Colonic mucosa (tissue), 4 donors: ENCODE measurements at regions not wholly inside any gene's neighbourhood (a gene's known extent, or its start where the extent isn't known, plus 50 kb on each side); places are given as distances from the start of the nearest gene placed in this dataset.

Experiments used
- DNase-seq: peaks from one replicate; pipeline ENCODE4 v3.0.0-alpha.2; 2020
- H3K27ac ChIP-seq: fragments of 200-600 bp; one replicate; pipeline ENCODE4 v1.8.0; 2021
- H3K27me3 ChIP-seq: fragments of 200-600 bp; one replicate; pipeline ENCODE4 v1.8.0; 2021
- H3K36me3 ChIP-seq: fragments of 200-600 bp; one replicate; pipeline ENCODE4 v1.8.0; 2021
- H3K4me1 ChIP-seq: fragments of 200-600 bp; one replicate; pipeline ENCODE4 v1.8.0; 2021; ENCODE audit warnings: mild to moderate bottlenecking
- H3K4me3 ChIP-seq: fragments of 200-600 bp; one replicate; pipeline ENCODE4 v1.8.0; 2021
- H3K9ac ChIP-seq, 2 donors: one replicate each; pipeline ENCODE4 v1.7.0; 2013; ENCODE audit warnings: control low read depth in 2 of 2, low read depth in 2 of 2, low read length in 2 of 2
- H3K9me3 ChIP-seq: fragments of 200-600 bp; one replicate; pipeline ENCODE4 v1.8.0; 2021
- CTCF ChIP-seq: fragments of 200-600 bp; IDR thresholded peaks from one replicate; pipeline ENCODE4 v1.8.0; 2022; ENCODE audit warnings: antibody characterized with exemption, mild to moderate bottlenecking
- intact Hi-C: fragments of 100-400 bp; cut with DNase I; formaldehyde crosslinking; loops from one replicate; pipeline ENCODE4 v1.14.1; 2022
- donor health status: healthy.
- donor health status: DM: no; HTN: no; CAD: no.
- donor health status: DM: no; HTN: no; CAD: no.

GRCh38 chr2:215504547-215504946 is 68.7 kb upstream of the FN1 start:
- intact Hi-C loops, result no loop called here

GRCh38 chr2:215503381-215503780 is 67.5 kb upstream of the FN1 start:
- Histone ChIP-seq H3K27me3 (no peaks in the 10 kb centered on the region), H3K9me3 (no peaks in the 10 kb centered on the region), H3K4me3 (no peak overlapping the region), H3K4me1 (no peaks in the 10 kb centered on the region), H3K9ac (no peak overlapping the region), H3K27ac (no peak overlapping the region), H3K36me3 (no peaks in the 10 kb centered on the region)
- no peak for DNase-seq
- intact Hi-C loops, result no loop called here
- TF ChIP-seq CTCF, result no peak

More at GRCh38 chr2:215504547-215504946, 68.7 kb upstream of the FN1 start:
- Histone ChIP-seq H3K27me3 (no peaks in the 10 kb centered on the region), H3K27ac (no peak overlapping the region), H3K9ac (no peak overlapping the region), H3K4me3 (no peak overlapping the region), H3K36me3 (no peaks in the 10 kb centered on the region), H3K9me3 (no peaks in the 10 kb centered on the region), H3K4me1 (no peaks in the 10 kb centered on the region)
- no peak for DNase-seq
- no peak for TF ChIP-seq CTCF

- no peaks in the 10 kb centered on the region for H3K36me3 ChIP-seq
- no peak for TF ChIP-seq CTCF
- H3K9me3 ChIP-seq, result no peaks in the 10 kb centered on the region
- H3K4me3 ChIP-seq, result no peak overlapping the region
- intact Hi-C loops, result no loop called here
- H3K27me3 ChIP-seq, result no peaks in the 10 kb centered on the region
- no peak overlapping the region for H3K9ac ChIP-seq
- no peak for DNase-seq
- no peaks in the 10 kb centered on the region for H3K4me1 ChIP-seq
- no peak overlapping the region for H3K27ac ChIP-seq
Observed at GRCh38 chr2:215500466-215500865, 64.6 kb upstream of the FN1 start.

GRCh38 chr2:215499331-215499730 is 63.5 kb upstream of the FN1 start:
- Histone ChIP-seq H3K9ac (no peak overlapping the region), H3K36me3 (no peaks in the 10 kb centered on the region), H3K27me3 (no peaks in the 10 kb centered on the region), H3K27ac (no peak overlapping the region), H3K4me1 (no peaks in the 10 kb centered on the region), H3K9me3 (no peaks in the 10 kb centered on the region), H3K4me3 (no peak overlapping the region)
- intact Hi-C loops, result no loop called here
- no peak for DNase-seq
- TF ChIP-seq CTCF, result no peak

- Histone ChIP-seq H3K27ac (no peak overlapping the region), H3K9me3 (no peaks in the 10 kb centered on the region), H3K4me1 (no peaks in the 10 kb centered on the region), H3K36me3 (no peaks in the 10 kb centered on the region), H3K9ac (no peak overlapping the region), H3K27me3 (no peaks in the 10 kb centered on the region), H3K4me3 (no peak overlapping the region)
- intact Hi-C loops, result no loop called here
- TF ChIP-seq CTCF, result no peak
- no peak for DNase-seq
Observed at GRCh38 chr2:215498431-215498830, 62.6 kb upstream of the FN1 start.

GRCh38 chr2:215493376-215493775 is 57.5 kb upstream of the FN1 start:
- Histone ChIP-seq H3K27me3 (no peaks in the 10 kb centered on the region), H3K4me1 (no peaks in the 10 kb centered on the region), H3K9me3 (no peaks in the 10 kb centered on the region), H3K4me3 (no peak overlapping the region), H3K9ac (no peak overlapping the region), H3K36me3 (no peaks in the 10 kb centered on the region), H3K27ac (no peak overlapping the region)
- no peak for TF ChIP-seq CTCF
- no peak for DNase-seq
- intact Hi-C loops, result no loop called here
